ENCODE measurements at regions not wholly inside any gene's neighbourhood (a gene's known extent, or its start where the extent isn't known, plus 50 kb on each side); places are given as distances from the start of the nearest gene placed in this dataset.

- TF ChIP-seq CTCF (IDR thresholded peaks at IDR 0.05) (no peak), NFIC (IDR thresholded peaks at IDR 0.05; ENCODE audit: borderline replicate concordance) (no peak), POLR2AphosphoS5 (IDR thresholded peaks at IDR 0.05; ENCODE audit: low read depth, low read length) (no peak), PBX3 (IDR thresholded peaks at IDR 0.05) (no peak), JUND (IDR thresholded peaks at IDR 0.05) (no peak), TCF12 (IDR thresholded peaks at IDR 0.05) (no peak)
Observed at GRCh38 chr20:10990625-10991382, 317.0 kb upstream of the JAG1 start.
